HepG2 (cell line): ENCODE measurements at regions not wholly inside any gene's neighbourhood (a gene's known extent, or its start where the extent isn't known, plus 50 kb on each side); places are given as distances from the start of the nearest gene placed in this dataset.

ENCODE experiments used
- ELF4 ChIP-seq: sonication (generic); formaldehyde crosslinking; IDR thresholded peaks from 2 replicates; pipeline ENCODE4 v1.5.0; 2020; ENCODE audit warnings: missing genetic modification reagents, mild to moderate bottlenecking, moderate library complexity, borderline replicate concordance
- ERF ChIP-seq: IDR thresholded peaks from 2 replicates; pipeline ENCODE4 v1.6.1; 2018; ENCODE audit warnings: missing biosample characterization, missing genetic modification reagents
- HNRNPH1 ChIP-seq: fragments of 200-400 bp; formaldehyde crosslinking; optimal IDR thresholded peaks from 2 replicates; pipeline ENCODE3; 2017; ENCODE audit warnings: mild to moderate bottlenecking, low read depth, low read length
- JUNB ChIP-seq: sonication (generic); formaldehyde crosslinking; IDR thresholded peaks from 2 replicates; pipeline ENCODE4 v1.8.0; 2022; ENCODE audit warnings: missing genetic modification reagents, mild to moderate bottlenecking, borderline replicate concordance
- PHF5A ChIP-seq: IDR thresholded peaks from one replicate; pipeline ENCODE4 v1.6.1; 2018; ENCODE audit warnings: low read depth, missing genetic modification reagents; ENCODE audit not compliant: unreplicated experiment
- PHF8 ChIP-seq: sonication (generic); formaldehyde crosslinking; IDR thresholded peaks from 2 replicates; pipeline ENCODE4 v1.5.0; 2020; ENCODE audit warnings: missing genetic modification reagents
- POLR2A ChIP-seq, 2 experiments: IDR thresholded peaks; 2 replicates each; pipeline ENCODE4 v1.6.1; 2011; ENCODE audit warnings: low read depth in 2 of 2, low read length in 2 of 2, mild to moderate bottlenecking in 1 of 2, moderate library complexity in 1 of 2; ENCODE audit not compliant: insufficient read depth in 1 of 2
- RAD21 ChIP-seq: fragments of 450-650 bp; formaldehyde crosslinking; IDR thresholded peaks from 2 replicates; pipeline ENCODE4 v1.5.0; 2020; ENCODE audit warnings: mild to moderate bottlenecking
- SMC3 ChIP-seq: IDR thresholded peaks from 2 replicates; pipeline ENCODE4 v1.6.1; 2011; ENCODE audit warnings: low read length, improper control_type of control experiment
- TF ChIP-seq, protein P1 (sequence below): sonication (generic); formaldehyde crosslinking; IDR thresholded peaks from 2 replicates; pipeline ENCODE4 v1.5.0; 2020; ENCODE audit warnings: mild to moderate bottlenecking, missing genetic modification reagents, moderate library complexity
- TF ChIP-seq, protein P2 (sequence below): sonication (generic); formaldehyde crosslinking; IDR thresholded peaks from 2 replicates; pipeline ENCODE4 v1.4.0; 2020; ENCODE audit warnings: low read depth, missing genetic modification reagents

DNA sequence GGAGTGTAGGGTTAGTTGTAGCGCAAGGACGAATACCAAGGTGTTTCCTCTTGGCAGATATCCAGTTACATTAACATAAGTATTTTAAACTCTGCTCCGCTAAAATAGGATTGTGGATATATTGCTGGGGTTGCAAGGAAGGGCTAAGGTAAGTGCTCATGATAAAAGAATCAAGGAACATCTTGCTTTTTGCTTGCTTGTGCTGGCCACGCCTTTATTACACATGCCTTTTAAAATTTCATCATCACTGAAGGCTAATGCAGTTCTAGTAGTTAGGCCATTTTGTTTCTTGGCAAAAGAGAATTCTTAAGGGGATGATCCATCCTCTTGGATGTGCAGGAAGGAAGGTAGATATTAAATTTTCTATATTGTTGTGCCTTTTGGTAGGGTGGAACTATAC lies 415.6 kb upstream of the TPM1 start:
- no peak for TF ChIP-seq HNRNPH1
- TF ChIP-seq POLR2A (IDR thresholded peaks at IDR 0.05; ENCODE audit: insufficient read depth in 1 of 2, low read depth in 2 of 2, low read length in 2 of 2) = no peak
- no peak for TF ChIP-seq PHF5A (CRISPR knock-in tag)
- TF ChIP-seq PHF8 (CRISPR knock-in tag) = no peak
- TF ChIP-seq, protein P1, sequence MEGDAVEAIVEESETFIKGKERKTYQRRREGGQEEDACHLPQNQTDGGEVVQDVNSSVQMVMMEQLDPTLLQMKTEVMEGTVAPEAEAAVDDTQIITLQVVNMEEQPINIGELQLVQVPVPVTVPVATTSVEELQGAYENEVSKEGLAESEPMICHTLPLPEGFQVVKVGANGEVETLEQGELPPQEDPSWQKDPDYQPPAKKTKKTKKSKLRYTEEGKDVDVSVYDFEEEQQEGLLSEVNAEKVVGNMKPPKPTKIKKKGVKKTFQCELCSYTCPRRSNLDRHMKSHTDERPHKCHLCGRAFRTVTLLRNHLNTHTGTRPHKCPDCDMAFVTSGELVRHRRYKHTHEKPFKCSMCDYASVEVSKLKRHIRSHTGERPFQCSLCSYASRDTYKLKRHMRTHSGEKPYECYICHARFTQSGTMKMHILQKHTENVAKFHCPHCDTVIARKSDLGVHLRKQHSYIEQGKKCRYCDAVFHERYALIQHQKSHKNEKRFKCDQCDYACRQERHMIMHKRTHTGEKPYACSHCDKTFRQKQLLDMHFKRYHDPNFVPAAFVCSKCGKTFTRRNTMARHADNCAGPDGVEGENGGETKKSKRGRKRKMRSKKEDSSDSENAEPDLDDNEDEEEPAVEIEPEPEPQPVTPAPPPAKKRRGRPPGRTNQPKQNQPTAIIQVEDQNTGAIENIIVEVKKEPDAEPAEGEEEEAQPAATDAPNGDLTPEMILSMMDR = no peak
- TF ChIP-seq SMC3 = no peak
- TF ChIP-seq ELF4 (CRISPR knock-in tag) = no peak
- TF ChIP-seq RAD21 (CRISPR knock-in tag) = no peak
- no peak for TF ChIP-seq JUNB (CRISPR knock-in tag)
- TF ChIP-seq, protein P2, sequence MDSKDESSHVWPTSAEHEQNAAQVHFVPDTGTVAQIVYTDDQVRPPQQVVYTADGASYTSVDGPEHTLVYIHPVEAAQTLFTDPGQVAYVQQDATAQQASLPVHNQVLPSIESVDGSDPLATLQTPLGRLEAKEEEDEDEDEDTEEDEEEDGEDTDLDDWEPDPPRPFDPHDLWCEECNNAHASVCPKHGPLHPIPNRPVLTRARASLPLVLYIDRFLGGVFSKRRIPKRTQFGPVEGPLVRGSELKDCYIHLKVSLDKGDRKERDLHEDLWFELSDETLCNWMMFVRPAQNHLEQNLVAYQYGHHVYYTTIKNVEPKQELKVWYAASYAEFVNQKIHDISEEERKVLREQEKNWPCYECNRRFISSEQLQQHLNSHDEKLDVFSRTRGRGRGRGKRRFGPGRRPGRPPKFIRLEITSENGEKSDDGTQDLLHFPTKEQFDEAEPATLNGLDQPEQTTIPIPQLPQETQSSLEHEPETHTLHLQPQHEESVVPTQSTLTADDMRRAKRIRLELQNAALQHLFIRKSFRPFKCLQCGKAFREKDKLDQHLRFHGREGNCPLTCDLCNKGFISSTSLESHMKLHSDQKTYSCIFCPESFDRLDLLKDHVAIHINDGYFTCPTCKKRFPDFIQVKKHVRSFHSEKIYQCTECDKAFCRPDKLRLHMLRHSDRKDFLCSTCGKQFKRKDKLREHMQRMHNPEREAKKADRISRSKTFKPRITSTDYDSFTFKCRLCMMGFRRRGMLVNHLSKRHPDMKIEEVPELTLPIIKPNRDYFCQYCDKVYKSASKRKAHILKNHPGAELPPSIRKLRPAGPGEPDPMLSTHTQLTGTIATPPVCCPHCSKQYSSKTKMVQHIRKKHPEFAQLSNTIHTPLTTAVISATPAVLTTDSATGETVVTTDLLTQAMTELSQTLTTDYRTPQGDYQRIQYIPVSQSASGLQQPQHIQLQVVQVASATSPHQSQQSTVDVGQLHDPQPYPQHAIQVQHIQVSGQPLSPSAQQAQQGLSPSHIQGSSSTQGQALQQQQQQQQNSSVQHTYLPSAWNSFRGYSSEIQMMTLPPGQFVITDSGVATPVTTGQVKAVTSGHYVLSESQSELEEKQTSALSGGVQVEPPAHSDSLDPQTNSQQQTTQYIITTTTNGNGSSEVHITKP (CRISPR knock-in tag) = no peak
- TF ChIP-seq ERF = no peak
